ENCODE measurements at regions not wholly inside any gene's neighbourhood (a gene's known extent, or its start where the extent isn't known, plus 50 kb on each side); places are given as distances from the start of the nearest gene placed in this dataset.

GRCh38 chr2:221103930-221104329 is 468.2 kb downstream of the EPHA4 start:
- TF ChIP-seq CTCF (IDR thresholded peaks at IDR 0.05; ENCODE audit: low read length): no peak
- TF ChIP-seq EZH2 (IDR thresholded peaks at IDR 0.05; ENCODE audit: borderline replicate concordance, low read length): no peak

All from OCI-LY1 (cell line).